Tibial nerve (tissue), 4 donors: ENCODE measurements at regions not wholly inside any gene's neighbourhood (a gene's known extent, or its start where the extent isn't known, plus 50 kb on each side); places are given as distances from the start of the nearest gene placed in this dataset.

ENCODE experiments used
- DNase-seq, 2 donors: peaks; one replicate each; pipeline ENCODE4 v3.0.0-alpha.2; 2019; ENCODE audit warnings: low spot score in 2 of 2
- H3K27ac ChIP-seq, 4 donors: fragments of 200-600 bp; sonication (generic) in 3 of 4; one replicate each; pipeline ENCODE4 v1.5.1; 2017 to 2019; ENCODE audit warnings: mild to moderate bottlenecking in 1 of 4
- H3K27me3 ChIP-seq, 2 donors: fragments of 200-600 bp; sonication (generic) in 1 of 2; one replicate each; pipeline versions ENCODE4 v1.5.1 to v1.6.0; 2017 to 2019
- H3K36me3 ChIP-seq, 3 donors: fragments of 200-600 bp; sonication (generic); one replicate each; pipeline ENCODE4 v1.5.1; 2018 to 2019
- H3K4me1 ChIP-seq, 4 donors: fragments of 200-600 bp; sonication (generic) in 3 of 4; one replicate each; pipeline ENCODE4 v1.5.1; 2017 to 2019
- H3K4me3 ChIP-seq, 4 donors: fragments of 200-600 bp; sonication (generic) in 3 of 4; one replicate each; pipeline ENCODE4 v1.5.1; 2017 to 2019; ENCODE audit warnings: mild to moderate bottlenecking in 1 of 4, moderate library complexity in 1 of 4
- H3K9me3 ChIP-seq, 4 donors: fragments of 200-600 bp; sonication (generic) in 3 of 4; one replicate each; pipeline ENCODE4 v1.5.1; 2017 to 2019
- EP300 ChIP-seq, 2 donors: sonication (generic); formaldehyde crosslinking; IDR thresholded peaks; one replicate each; pipeline ENCODE4 v1.6.1; 2017; ENCODE audit warnings: antibody characterized with exemption in 2 of 2, mild to moderate bottlenecking in 1 of 2
- POLR2A ChIP-seq, 2 donors: fragments of 450-650 bp; IDR thresholded peaks; one replicate each; pipeline ENCODE4 v1.6.1; 2017; ENCODE audit warnings: antibody characterized with exemption in 2 of 2, mild to moderate bottlenecking in 2 of 2, moderate library complexity in 2 of 2
- WGBS, 2 donors: methylation state at CpG; one replicate each; pipeline ENCODE4 v1.1.5; 2018; 5-methylcytosine and 5-hydroxymethylcytosine counted together
- TF ChIP-seq, protein P1 (sequence below), 5 experiments: fragments of 200-600 bp in 3 of 5; fragments of 450-650 bp in 2 of 5; sonication (generic) in 3 of 5; IDR thresholded peaks; one replicate each; pipeline ENCODE4 v1.5.1; 2016 to 2019; ENCODE audit warnings: antibody characterized with exemption in 5 of 5, mild to moderate bottlenecking in 3 of 5, moderate library complexity in 2 of 5

DNA sequence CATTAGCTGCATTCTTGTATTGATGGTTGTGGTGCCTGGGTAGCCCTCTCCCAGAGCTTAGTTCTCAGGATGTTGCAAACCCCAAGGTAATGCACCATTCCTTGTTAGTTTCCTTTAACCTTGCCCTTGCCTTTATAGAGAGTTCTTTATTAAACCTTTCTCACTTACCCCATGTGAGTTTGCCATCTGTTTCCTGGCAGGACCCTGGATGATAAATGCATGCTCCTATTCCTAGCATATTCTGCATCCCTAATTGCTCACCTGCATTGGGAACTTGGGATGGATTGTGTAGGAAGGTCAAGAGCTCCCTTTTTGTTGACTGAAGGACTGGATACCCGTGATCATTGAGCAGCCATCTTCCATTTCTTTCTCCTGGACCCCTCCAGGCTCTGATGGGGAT lies 59.9 kb upstream of the AP1S2 start:
- H3K9me3 ChIP-seq = no peaks in the 10 kb centered on the region
- H3K27me3 ChIP-seq = peaks cover 0 to 6% of the 10 kb centered on the region in 2 donors
- DNase-seq = no peak
- no peak for TF ChIP-seq POLR2A (IDR thresholded peaks at IDR 0.05)
- TF ChIP-seq, protein P1, sequence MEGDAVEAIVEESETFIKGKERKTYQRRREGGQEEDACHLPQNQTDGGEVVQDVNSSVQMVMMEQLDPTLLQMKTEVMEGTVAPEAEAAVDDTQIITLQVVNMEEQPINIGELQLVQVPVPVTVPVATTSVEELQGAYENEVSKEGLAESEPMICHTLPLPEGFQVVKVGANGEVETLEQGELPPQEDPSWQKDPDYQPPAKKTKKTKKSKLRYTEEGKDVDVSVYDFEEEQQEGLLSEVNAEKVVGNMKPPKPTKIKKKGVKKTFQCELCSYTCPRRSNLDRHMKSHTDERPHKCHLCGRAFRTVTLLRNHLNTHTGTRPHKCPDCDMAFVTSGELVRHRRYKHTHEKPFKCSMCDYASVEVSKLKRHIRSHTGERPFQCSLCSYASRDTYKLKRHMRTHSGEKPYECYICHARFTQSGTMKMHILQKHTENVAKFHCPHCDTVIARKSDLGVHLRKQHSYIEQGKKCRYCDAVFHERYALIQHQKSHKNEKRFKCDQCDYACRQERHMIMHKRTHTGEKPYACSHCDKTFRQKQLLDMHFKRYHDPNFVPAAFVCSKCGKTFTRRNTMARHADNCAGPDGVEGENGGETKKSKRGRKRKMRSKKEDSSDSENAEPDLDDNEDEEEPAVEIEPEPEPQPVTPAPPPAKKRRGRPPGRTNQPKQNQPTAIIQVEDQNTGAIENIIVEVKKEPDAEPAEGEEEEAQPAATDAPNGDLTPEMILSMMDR (IDR thresholded peaks at IDR 0.05) = no peak
- TF ChIP-seq EP300 (IDR thresholded peaks at IDR 0.05) = no peak
- peaks cover 0 to 6% (median 0%) of the 10 kb centered on the region in 4 donors for H3K4me1 ChIP-seq
- 76 to 86% methylated on average over 1 of the region's 1 CpG for WGBS, 2 donors
- H3K27ac ChIP-seq = no peak overlapping the region
- no peak overlapping the region for H3K4me3 ChIP-seq
- H3K36me3 ChIP-seq = no peaks in the 10 kb centered on the region

DNA sequence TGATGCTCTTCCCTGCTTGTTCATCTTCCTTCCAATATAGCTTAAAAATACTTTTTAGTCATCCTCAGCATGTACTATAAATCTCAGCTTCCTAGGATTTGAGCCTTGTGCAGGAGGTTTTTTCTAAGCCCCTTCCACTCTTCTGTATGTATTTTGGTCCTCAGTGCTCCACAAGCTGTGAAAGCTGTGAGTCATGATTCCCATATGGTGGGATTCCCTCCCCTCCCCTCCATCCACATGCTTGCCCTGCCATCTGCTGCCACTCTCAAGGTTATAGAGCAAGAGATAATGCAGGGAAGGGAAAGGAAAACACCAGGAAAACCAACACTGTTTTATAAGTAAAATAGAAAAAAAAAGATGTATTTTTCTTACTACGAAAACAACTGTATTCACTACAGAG lies 58.5 kb upstream of the AP1S2 start:
- H3K36me3 ChIP-seq = no peaks in the 10 kb centered on the region
- peaks cover 0 to 6% of the 10 kb centered on the region in 2 donors for H3K27me3 ChIP-seq
- no peaks in the 10 kb centered on the region for H3K9me3 ChIP-seq
- H3K4me3 ChIP-seq = no peak overlapping the region
- no peak for DNase-seq
- peaks cover 0 to 9% (median 0%) of the 10 kb centered on the region in 4 donors for H3K4me1 ChIP-seq
- 89 to 98% methylated on average over 1 of the region's 1 CpG for WGBS, 2 donors
- H3K27ac ChIP-seq = no peak overlapping the region
- TF ChIP-seq EP300 (IDR thresholded peaks at IDR 0.05) = no peak
- TF ChIP-seq, protein P1 (IDR thresholded peaks at IDR 0.05) = no peak
- TF ChIP-seq POLR2A (IDR thresholded peaks at IDR 0.05) = no peak

DNA sequence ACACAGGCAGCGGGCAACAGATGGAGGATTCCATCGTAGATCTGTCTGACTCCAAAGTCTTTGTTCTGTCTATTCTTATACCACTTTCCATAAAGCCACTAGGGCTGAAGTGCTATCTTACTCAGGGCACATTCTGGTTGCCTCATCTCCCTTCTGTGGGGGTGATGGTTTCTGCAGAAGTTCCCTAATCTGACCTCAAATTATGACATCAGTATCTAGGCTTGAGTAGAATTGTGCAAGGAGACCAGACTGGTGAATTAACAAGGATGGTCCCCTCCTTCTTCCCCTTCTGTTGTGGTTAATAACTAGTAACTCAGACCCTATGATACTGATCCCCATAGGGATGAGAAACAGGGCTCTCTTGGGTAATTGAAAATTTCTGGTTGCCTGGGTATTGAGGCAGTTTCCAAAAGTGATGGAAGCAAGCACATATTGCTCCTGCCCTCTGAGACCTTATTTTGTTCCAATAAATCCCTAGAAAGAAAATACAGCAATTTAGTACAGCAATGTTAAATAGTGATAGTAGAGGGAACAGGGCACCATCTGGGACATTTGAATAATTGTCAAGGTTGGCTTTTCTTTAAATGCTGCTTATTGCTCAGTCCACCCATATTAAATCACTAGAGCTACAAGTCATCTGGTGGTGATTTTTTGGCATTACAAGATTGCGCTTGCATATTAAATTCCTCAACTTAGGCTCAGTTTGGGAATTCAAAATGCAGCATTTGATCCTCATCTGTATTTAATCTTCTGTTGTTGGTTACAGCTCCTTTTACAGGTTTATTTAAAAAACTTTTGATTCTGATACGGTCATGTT lies 57.3 kb upstream of the AP1S2 start:
- TF ChIP-seq EP300 (IDR thresholded peaks at IDR 0.05) = peak in 1 of 2 donors; percentile 60
- TF ChIP-seq POLR2A (IDR thresholded peaks at IDR 0.05) = no peak
- WGBS, 2 donors = 86 to 88% methylated on average over 4 of the region's 4 CpGs
- Histone ChIP-seq H3K4me3 (no peak overlapping the region), H3K4me1 (peaks cover 0 to 9% (median 0%) of the 10 kb centered on the region in 4 donors), H3K9me3 (no peaks in the 10 kb centered on the region), H3K27me3 (peaks cover 0 to 6% of the 10 kb centered on the region in 2 donors), H3K36me3 (no peaks in the 10 kb centered on the region), H3K27ac (no peak overlapping the region)
- peak in 1 of 2 donors; percentile 6 for DNase-seq

DNA sequence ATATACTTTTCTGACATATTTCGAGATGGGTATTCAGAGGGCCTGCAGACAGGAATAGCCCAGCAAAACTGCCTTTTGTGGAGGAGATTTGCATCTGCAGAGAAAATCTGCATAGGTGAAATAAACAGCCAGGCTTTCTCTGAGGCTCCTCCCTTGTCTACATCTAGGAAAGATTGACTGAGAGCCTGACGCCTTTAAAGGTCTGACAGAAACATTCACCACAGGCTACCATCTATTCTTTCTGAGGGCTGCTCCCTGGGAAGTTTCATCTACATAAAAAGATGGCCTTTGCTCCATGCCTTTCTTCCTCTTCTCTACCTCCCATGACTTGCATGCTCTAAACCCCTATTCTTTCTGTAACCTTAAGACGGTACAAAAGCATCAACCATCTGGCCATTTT lies 55.0 kb upstream of the AP1S2 start:
- H3K27ac ChIP-seq = peak overlapping the region in 1 of 4 donors; percentile 3
- no peaks in the 10 kb centered on the region for H3K9me3 ChIP-seq
- no peaks in the 10 kb centered on the region for H3K36me3 ChIP-seq
- peaks cover 0 to 15% (median 0%) of the 10 kb centered on the region in 4 donors for H3K4me1 ChIP-seq
- no peak for DNase-seq
- WGBS, 2 donors = 64 to 81% methylated on average over 3 of the region's 3 CpGs
- TF ChIP-seq EP300 (IDR thresholded peaks at IDR 0.05) (no peak), POLR2A (IDR thresholded peaks at IDR 0.05) (no peak)
- TF ChIP-seq, protein P1 (IDR thresholded peaks at IDR 0.05) = no peak
- no peak overlapping the region for H3K4me3 ChIP-seq
- H3K27me3 ChIP-seq = no peaks in the 10 kb centered on the region

DNA sequence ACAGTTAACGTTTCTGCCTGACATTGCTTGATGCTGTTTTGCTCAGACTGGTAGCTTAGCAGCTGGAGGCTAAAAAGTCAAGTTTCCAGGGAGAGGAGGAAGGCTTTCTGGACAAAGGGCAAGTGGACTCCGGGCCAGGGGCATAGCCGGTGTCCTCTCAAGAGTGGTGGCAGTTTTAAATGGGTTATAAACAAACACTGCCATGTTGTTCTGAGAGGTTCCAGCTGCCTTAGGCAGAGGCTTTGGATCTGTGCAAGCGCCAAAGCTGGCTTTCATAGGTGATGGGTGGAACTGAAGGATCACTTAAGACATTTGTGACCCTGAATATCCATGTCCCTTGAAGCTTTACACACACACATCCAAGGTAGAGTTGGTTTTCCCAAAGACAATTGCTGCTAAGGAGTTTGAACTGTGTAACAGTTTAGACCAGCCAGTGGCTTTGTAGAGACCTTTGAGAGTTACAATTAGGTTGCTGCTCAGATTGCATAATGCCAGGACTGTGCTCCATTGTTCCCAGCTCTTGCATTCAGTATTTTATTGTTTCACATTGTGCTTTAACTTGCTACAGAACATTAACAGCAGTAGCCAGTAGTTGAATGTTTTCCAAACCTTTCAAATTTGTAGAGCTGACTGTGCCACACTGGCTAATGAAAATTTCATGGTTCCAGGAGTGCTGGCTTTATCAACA lies 54.1 kb upstream of the AP1S2 start:
- no peak for DNase-seq
- H3K4me3 ChIP-seq = no peak overlapping the region
- no peaks in the 10 kb centered on the region for H3K36me3 ChIP-seq
- TF ChIP-seq POLR2A (IDR thresholded peaks at IDR 0.05) (no peak), EP300 (IDR thresholded peaks at IDR 0.05) (no peak)
- TF ChIP-seq, protein P1 (IDR thresholded peaks at IDR 0.05) = no peak
- peaks cover 0 to 15% (median 0%) of the 10 kb centered on the region in 4 donors for H3K4me1 ChIP-seq
- no peaks in the 10 kb centered on the region for H3K27me3 ChIP-seq
- no peaks in the 10 kb centered on the region for H3K9me3 ChIP-seq
- 42 to 49% methylated on average over 4 of the region's 4 CpGs for WGBS, 2 donors
- peak overlapping the region in 2 of 4 donors; percentile 47 to 61 for H3K27ac ChIP-seq
